CD14-positive monocyte (primary cell): ENCODE measurements at regions not wholly inside any gene's neighbourhood (a gene's known extent, or its start where the extent isn't known, plus 50 kb on each side); places are given as distances from the start of the nearest gene placed in this dataset.

Experiments
- DNase-seq, 3 donors: peaks; one replicate each; pipeline ENCODE4 v3.0.0-alpha.2; 2011 to 2022
- H2AFZ ChIP-seq: 2 replicates; pipeline ENCODE4 v1.6.0; 2012; ENCODE audit warnings: mild to moderate bottlenecking, low read depth, low read length, inconsistent platforms; ENCODE audit not compliant: insufficient read depth, poor library complexity, severe bottlenecking
- H3K27ac ChIP-seq, 2 donors: 1 replicate in 1 of 2; 2 replicates in 1 of 2; pipeline ENCODE4 v1.5.1; 2012 to 2013; ENCODE audit warnings: low read length in 2 of 2, control low read depth in 1 of 2, inconsistent platforms in 1 of 2, low read depth in 1 of 2, mild to moderate bottlenecking in 1 of 2
- H3K27me3 ChIP-seq, 2 donors: one replicate each; pipeline versions ENCODE4 v1.6.0 to v1.6.1; 2011 to 2013; ENCODE audit warnings: low read length in 2 of 2; ENCODE audit not compliant: control insufficient read depth in 2 of 2, insufficient read depth in 2 of 2
- H3K36me3 ChIP-seq, 2 donors: replicated peaks in 1 of 2; 1 replicate in 1 of 2; 2 replicates in 1 of 2; pipeline versions ENCODE4 v1.5.1 to v1.6.1; 2012 to 2013; ENCODE audit warnings: low read length in 2 of 2, control low read depth in 1 of 2, inconsistent platforms in 1 of 2, mild to moderate bottlenecking in 1 of 2; ENCODE audit not compliant: insufficient read depth in 2 of 2, control insufficient read depth in 1 of 2
- H3K4me1 ChIP-seq, 2 donors: 1 replicate in 1 of 2; 2 replicates in 1 of 2; pipeline versions ENCODE4 v1.5.1 to v1.6.1; 2012 to 2013; ENCODE audit warnings: low read length in 2 of 2, control low read depth in 1 of 2, inconsistent platforms in 1 of 2, mild to moderate bottlenecking in 1 of 2, moderate library complexity in 1 of 2; ENCODE audit not compliant: insufficient read depth in 2 of 2, control insufficient read depth in 1 of 2
- H3K4me2 ChIP-seq: replicated peaks from 2 replicates; pipeline ENCODE3; 2012; ENCODE audit warnings: low read length, moderate library complexity, mild to moderate bottlenecking; ENCODE audit not compliant: poor library complexity, severe bottlenecking; ENCODE audit errors: extremely low read depth
- H3K4me3 ChIP-seq, 3 experiments: fragments of 200-600 bp in 1 of 3; sonication (generic) in 1 of 3; replicated peaks in 1 of 3; 1 replicate in 2 of 3; 2 replicates in 1 of 3; pipeline ENCODE4 v1.5.1; 2011 to 2013; ENCODE audit warnings: low read length in 3 of 3, mild to moderate bottlenecking in 3 of 3, control low read depth in 2 of 3, low read depth in 2 of 3, inconsistent platforms in 1 of 3, moderate library complexity in 1 of 3
- H3K79me2 ChIP-seq: 2 replicates; pipeline ENCODE4 v1.6.0; 2012; ENCODE audit warnings: mild to moderate bottlenecking, control low read depth, inconsistent platforms, low read length, moderate library complexity; ENCODE audit not compliant: insufficient read depth
- H3K9ac ChIP-seq: 2 replicates; pipeline ENCODE4 v1.6.0; 2017; ENCODE audit warnings: low read length, mild to moderate bottlenecking; ENCODE audit not compliant: insufficient read depth, poor library complexity, severe bottlenecking
- H3K9me3 ChIP-seq, 2 donors: replicated peaks in 1 of 2; 1 replicate in 1 of 2; 2 replicates in 1 of 2; pipeline versions ENCODE4 v1.5.1 to v1.6.1; 2012 to 2013; ENCODE audit warnings: low read length in 2 of 2, control low read depth in 1 of 2; ENCODE audit not compliant: control insufficient read depth in 1 of 2, insufficient read depth in 1 of 2
- H4K20me1 ChIP-seq: 2 replicates; pipeline ENCODE4 v1.6.0; 2012; ENCODE audit warnings: mild to moderate bottlenecking, low read length, control low read depth, moderate library complexity; ENCODE audit not compliant: insufficient read depth
- H3K27ac Mint-ChIP-seq, 7 donors: one replicate each; pipeline ENCODE4 v1.8.0; 2020; ENCODE audit warnings: mild to moderate bottlenecking in 7 of 7, mixed read lengths in 7 of 7, moderate library complexity in 6 of 7, inconsistent platforms in 2 of 7
- H3K27me3 Mint-ChIP-seq, 3 donors: one replicate each; pipeline ENCODE4 v1.8.0; 2021 to 2022; ENCODE audit warnings: low read depth in 3 of 3, mild to moderate bottlenecking in 3 of 3, mixed read lengths in 3 of 3, moderate library complexity in 3 of 3, inconsistent platforms in 1 of 3
- H3K36me3 Mint-ChIP-seq, 2 donors: one replicate each; pipeline ENCODE4 v1.8.0; 2020; ENCODE audit warnings: mixed read lengths in 2 of 2, inconsistent platforms in 1 of 2, mild to moderate bottlenecking in 1 of 2
- H3K4me1 Mint-ChIP-seq: one replicate; pipeline ENCODE4 v1.8.0; 2020; ENCODE audit warnings: mild to moderate bottlenecking, mixed read lengths
- H3K4me3 Mint-ChIP-seq, 2 donors: one replicate each; pipeline ENCODE4 v1.8.0; 2020; ENCODE audit warnings: mild to moderate bottlenecking in 2 of 2, mixed read lengths in 2 of 2, moderate library complexity in 1 of 2
- H3K9me3 Mint-ChIP-seq, 7 donors: one replicate each; pipeline ENCODE4 v1.8.0; 2020 to 2022; ENCODE audit warnings: mixed read lengths in 7 of 7, mild to moderate bottlenecking in 6 of 7, moderate library complexity in 6 of 7, inconsistent platforms in 2 of 7
- WGBS: methylation state at CpG from one replicate; pipeline ENCODE4 v1.1.5; 2013; ENCODE audit warnings: missing lambda C conversion rate; ENCODE audit not compliant: insufficient coverage; 5-methylcytosine and 5-hydroxymethylcytosine counted together
- intact Hi-C, 2 donors: fragments of 100-400 bp; cut with micrococcal nuclease; formaldehyde crosslinking; loops; one replicate each; pipeline versions ENCODE4 v1.15.0 to v1.15.1; 2023
- TF ChIP-seq, protein P1 (sequence below): fragments of 200-600 bp; IDR thresholded peaks from one replicate; pipeline ENCODE4 v1.8.0; 2022; ENCODE audit warnings: antibody characterized with exemption, mild to moderate bottlenecking

DNA sequence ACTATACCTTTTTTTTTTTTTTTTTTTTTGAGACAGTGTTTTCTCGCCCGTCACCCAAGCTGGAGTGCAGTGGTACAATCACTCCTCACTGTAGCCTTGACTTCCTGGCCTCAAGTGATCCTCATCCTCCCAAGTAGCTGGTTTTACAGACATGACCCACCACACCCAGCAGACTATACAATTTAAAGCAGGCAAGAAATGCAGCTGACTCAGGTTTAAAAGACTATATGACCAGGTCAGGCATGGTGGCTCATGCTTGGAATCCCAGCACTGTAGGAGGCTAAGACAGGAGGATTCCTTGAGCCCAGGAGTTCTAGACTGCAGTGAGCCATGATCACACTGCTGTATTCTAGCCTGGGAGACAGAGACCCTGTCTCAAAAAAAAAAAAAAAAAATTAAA lies 89.5 kb upstream of the AUTS2 start:
- peaks cover 0 to 5% (median 3%) of the 10 kb centered on the region in 7 donors for H3K9me3 Mint-ChIP-seq

DNA sequence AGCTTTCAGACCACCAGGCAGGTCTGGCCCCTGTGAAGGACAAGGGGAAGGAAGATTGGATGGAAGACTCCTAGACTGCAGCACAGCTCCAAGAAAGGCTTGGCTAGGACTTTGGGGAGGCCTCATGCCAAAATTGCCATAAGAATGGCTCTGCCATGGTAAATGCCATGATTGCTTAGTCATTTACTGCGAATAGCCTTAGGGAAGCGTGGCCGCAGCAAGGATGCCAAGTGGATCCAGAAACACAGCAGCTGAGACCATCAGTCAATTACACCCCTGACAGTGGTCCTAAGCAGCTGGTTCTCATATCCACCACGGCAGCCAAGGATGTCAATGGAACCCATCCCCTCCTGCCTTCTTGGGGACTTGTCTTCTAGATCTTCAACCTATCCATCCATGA lies 88.2 kb upstream of the AUTS2 start:
- Mint-ChIP-seq H3K4me3 (no peak overlapping the region), H3K36me3 (no peaks in the 10 kb centered on the region), H3K4me1 (no peaks in the 10 kb centered on the region), H3K27ac (no peak overlapping the region), H3K9me3 (peaks cover 0 to 6% (median 3%) of the 10 kb centered on the region in 7 donors), H3K27me3 (peaks cover 3 to 5% (median 3%) of the 10 kb centered on the region in 3 donors)
- DNase-seq, result no peak
- peaks cover 0 to 3% of the 10 kb centered on the region in 2 donors for H3K9me3 ChIP-seq
- H4K20me1 ChIP-seq, result no peaks in the 10 kb centered on the region
- H2AFZ ChIP-seq, result no peak overlapping the region
- H3K4me3 ChIP-seq, result no peak overlapping the region
- H3K36me3 ChIP-seq, result no peaks in the 10 kb centered on the region
- TF ChIP-seq, protein P1, sequence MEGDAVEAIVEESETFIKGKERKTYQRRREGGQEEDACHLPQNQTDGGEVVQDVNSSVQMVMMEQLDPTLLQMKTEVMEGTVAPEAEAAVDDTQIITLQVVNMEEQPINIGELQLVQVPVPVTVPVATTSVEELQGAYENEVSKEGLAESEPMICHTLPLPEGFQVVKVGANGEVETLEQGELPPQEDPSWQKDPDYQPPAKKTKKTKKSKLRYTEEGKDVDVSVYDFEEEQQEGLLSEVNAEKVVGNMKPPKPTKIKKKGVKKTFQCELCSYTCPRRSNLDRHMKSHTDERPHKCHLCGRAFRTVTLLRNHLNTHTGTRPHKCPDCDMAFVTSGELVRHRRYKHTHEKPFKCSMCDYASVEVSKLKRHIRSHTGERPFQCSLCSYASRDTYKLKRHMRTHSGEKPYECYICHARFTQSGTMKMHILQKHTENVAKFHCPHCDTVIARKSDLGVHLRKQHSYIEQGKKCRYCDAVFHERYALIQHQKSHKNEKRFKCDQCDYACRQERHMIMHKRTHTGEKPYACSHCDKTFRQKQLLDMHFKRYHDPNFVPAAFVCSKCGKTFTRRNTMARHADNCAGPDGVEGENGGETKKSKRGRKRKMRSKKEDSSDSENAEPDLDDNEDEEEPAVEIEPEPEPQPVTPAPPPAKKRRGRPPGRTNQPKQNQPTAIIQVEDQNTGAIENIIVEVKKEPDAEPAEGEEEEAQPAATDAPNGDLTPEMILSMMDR, result no peak
- H3K27me3 ChIP-seq, result no peaks in the 10 kb centered on the region
- no peaks in the 10 kb centered on the region for H3K4me1 ChIP-seq
- no peak overlapping the region for H3K9ac ChIP-seq
- 100% methylated on average over 4 of the region's 4 CpGs for WGBS
- H3K4me2 ChIP-seq, result no peak overlapping the region
- intact Hi-C loops, result no loop called here
- H3K27ac ChIP-seq, result no peak overlapping the region
- H3K79me2 ChIP-seq, result no peaks in the 10 kb centered on the region

More for the DNA sequence above, 89.5 kb upstream of the AUTS2 start:
- Histone ChIP-seq H4K20me1 (no peaks in the 10 kb centered on the region), H3K9ac (no peak overlapping the region), H3K4me1 (no peaks in the 10 kb centered on the region), H3K9me3 (peaks cover 0 to 3% of the 10 kb centered on the region in 2 donors), H3K4me2 (no peak overlapping the region), H3K36me3 (no peaks in the 10 kb centered on the region), H2AFZ (no peak overlapping the region), H3K27ac (no peak overlapping the region), H3K27me3 (no peaks in the 10 kb centered on the region), H3K4me3 (no peak overlapping the region), H3K79me2 (no peaks in the 10 kb centered on the region)
- no CpG with 5 or more reads among the region's 2 CpGs for WGBS
- H3K36me3 Mint-ChIP-seq, result no peaks in the 10 kb centered on the region
- no peaks in the 10 kb centered on the region for H3K4me1 Mint-ChIP-seq
- H3K27me3 Mint-ChIP-seq, result peaks cover 3 to 7% (median 3%) of the 10 kb centered on the region in 3 donors
- TF ChIP-seq, protein P1, result no peak
- no peak overlapping the region for H3K27ac Mint-ChIP-seq
- DNase-seq, result no peak
- no peak overlapping the region for H3K4me3 Mint-ChIP-seq
- intact Hi-C loops, result no loop called here
